ENCODE measurements at regions not wholly inside any gene's neighbourhood (a gene's known extent, or its start where the extent isn't known, plus 50 kb on each side); places are given as distances from the start of the nearest gene placed in this dataset.
A peak's percentile ranks its signal among the peaks of the same experiment; 100 is the strongest.

DNA sequence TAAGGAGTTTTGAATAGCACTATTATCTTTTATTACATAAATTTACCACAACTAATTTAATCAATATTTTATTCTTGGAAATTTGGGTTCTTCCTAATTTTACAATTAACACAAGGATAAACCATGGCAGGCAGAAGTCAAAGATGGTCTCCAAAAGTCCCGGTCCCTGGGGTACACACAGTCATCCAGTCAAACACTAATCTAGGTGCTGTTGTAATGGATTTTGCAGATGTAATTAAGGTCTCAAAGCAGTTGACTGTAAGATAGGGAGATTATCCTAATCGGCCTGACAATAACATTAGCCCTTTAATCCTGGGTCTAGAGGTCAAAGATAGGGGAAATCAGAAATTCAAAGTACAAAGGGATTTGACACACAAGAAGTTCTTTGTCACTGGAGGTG is 57.5 kb upstream of the HTR1A start:
- Histone ChIP-seq H3K4me3 (ENCODE audit: extremely low read depth in 1 of 4, insufficient read depth in 2 of 4, low read depth in 3 of 4, low read length in 4 of 4) (no peak overlapping the region), H4K8ac (ENCODE audit: extremely low read depth, insufficient read depth, low read length) (no peak overlapping the region), H3K56ac (replicated peaks; ENCODE audit: insufficient read length, low read depth, low read length) (no peak overlapping the region), H3K79me2 (ENCODE audit: control insufficient read depth in 1 of 2, insufficient read depth in 2 of 2, low read length in 2 of 2) (no peaks in the 10 kb centered on the region), H3K79me1 (ENCODE audit: low read depth, low read length) (no peaks in the 10 kb centered on the region), H3K4me1 (replicated peaks in 1 of 4; ENCODE audit: control insufficient read depth in 3 of 4, insufficient read depth in 4 of 4, low read length in 3 of 4) (no peaks in the 10 kb centered on the region), H3K36me3 (ENCODE audit: control insufficient read depth in 2 of 4, insufficient read depth in 4 of 4, low read length in 3 of 4) (no peaks in the 10 kb centered on the region), H2BK120ac (replicated peaks; ENCODE audit: low read depth, low read length) (no peak overlapping the region), H3K27me3 (replicated peaks in 1 of 4; ENCODE audit: control insufficient read depth in 3 of 4, extremely low read depth in 1 of 4, insufficient read depth in 3 of 4, low read length in 3 of 4) (no peaks in the 10 kb centered on the region), H2BK20ac (ENCODE audit: low read length) (no peak overlapping the region), H2BK15ac (ENCODE audit: low read length) (no peak overlapping the region), H2AK5ac (ENCODE audit: low read depth, low read length) (no peak overlapping the region), H4K91ac (replicated peaks; ENCODE audit: insufficient read length, low read length) (no peak overlapping the region), H3K18ac (ENCODE audit: extremely low read depth, low read length) (no peak overlapping the region), H2BK12ac (ENCODE audit: low read depth, low read length) (no peak overlapping the region), H3K4ac (replicated peaks; ENCODE audit: insufficient read length, low read depth, low read length) (no peak overlapping the region), H2AFZ (ENCODE audit: low read length) (peak overlapping the region; percentile 40; the same call in 1 of the 2 replicates), H4K5ac (ENCODE audit: insufficient read length, low read depth, low read length) (no peak overlapping the region), H3K9ac (replicated peaks in 1 of 4; ENCODE audit: extremely low read depth in 1 of 4, low read depth in 3 of 4, low read length in 3 of 4) (no peak overlapping the region), H2BK5ac (ENCODE audit: low read depth, low read length) (no peak overlapping the region), H3K23ac (ENCODE audit: insufficient read length) (no peak overlapping the region), H3K23me2 (ENCODE audit: low read depth, low read length) (no peaks in the 10 kb centered on the region), H3K27ac (ENCODE audit: low read depth, low read length) (no peak overlapping the region), H3K4me2 (ENCODE audit: insufficient read depth in 1 of 2, low read depth in 2 of 2, low read length in 2 of 2) (no peak overlapping the region), H3K14ac (ENCODE audit: insufficient read length) (no peak overlapping the region), H4K20me1 (replicated peaks in 1 of 2; ENCODE audit: control insufficient read depth in 1 of 2, insufficient read depth in 2 of 2, low read length in 2 of 2) (no peaks in the 10 kb centered on the region), H3K9me3 (ENCODE audit: insufficient read depth in 2 of 2, low read depth in 1 of 2, low read length in 1 of 2) (no peaks in the 10 kb centered on the region)
- no peak for DNase-seq (ENCODE audit: low read depth in 1 of 2, low spot score in 2 of 2)
- WGBS, 2 experiments (ENCODE audit: extremely low coverage in 1 of 2, insufficient coverage in 1 of 2, insufficient read length in 1 of 2, insufficient replicate concordance in 2 of 2, low coverage in 1 of 2, low lambda C conversion rate in 2 of 2, missing lambda C conversion rate in 1 of 2) = 92% methylated on average over 2 of the region's 2 CpGs; no CpG with 5 or more reads in 1 of the 2 experiments
- ChIA-PET POLR2A (ENCODE audit: partially characterized antibody) (no interaction called here), CTCF (ENCODE audit: partially characterized antibody) (interaction anchor here (0.6 to 0.7 kb wide), 2 partner anchors 29 to 316 kb away, joined by 3 read pairs; no protein-coding TSS in a partner anchor)
- no peak for FAIRE-seq
- TF ChIP-seq TBP (IDR thresholded peaks at IDR 0.05; ENCODE audit: low read depth, low read length) (no peak), POU5F1 (IDR thresholded peaks at IDR 0.05; ENCODE audit: low read depth, low read length) (no peak), MAFK (IDR thresholded peaks at IDR 0.05; ENCODE audit: low read depth, low read length) (no peak), NRF1 (IDR thresholded peaks at IDR 0.05; ENCODE audit: low read depth, low read length) (no peak), KDM1A (IDR thresholded peaks at IDR 0.05; ENCODE audit: borderline replicate concordance, low read length) (no peak), RNF2 (IDR thresholded peaks at IDR 0.05; ENCODE audit: borderline replicate concordance, low read depth, low read length, missing control alignments, poor library complexity, severe bottlenecking) (no peak), ATF2 (IDR thresholded peaks at IDR 0.05; ENCODE audit: low read length) (no peak), SP4 (IDR thresholded peaks at IDR 0.05; ENCODE audit: low read length) (no peak), USF2 (IDR thresholded peaks at IDR 0.05; ENCODE audit: low read length) (no peak)
